ENCODE measurements at regions not wholly inside any gene's neighbourhood (a gene's known extent, or its start where the extent isn't known, plus 50 kb on each side); places are given as distances from the start of the nearest gene placed in this dataset.

DNA sequence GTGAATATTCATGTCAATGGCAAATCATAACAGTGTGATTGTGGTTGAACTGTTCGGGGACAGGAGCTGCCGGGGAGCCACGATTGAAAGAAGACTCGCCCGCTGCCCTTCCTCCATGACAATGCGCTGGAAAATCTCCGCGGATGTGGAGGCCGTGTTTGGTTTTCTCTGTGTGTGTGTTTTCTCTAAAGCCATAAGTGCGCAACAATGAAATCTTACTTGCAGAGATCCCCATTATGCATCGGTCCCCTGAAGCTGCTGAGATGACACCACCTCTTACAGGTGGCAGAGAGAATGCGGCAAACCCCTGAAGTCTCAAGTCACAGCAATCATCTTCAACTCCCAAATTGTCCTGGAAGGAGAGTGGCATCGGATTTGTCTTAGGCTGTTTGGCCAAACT is 442.3 kb upstream of the MKI67 start:
- H2AFZ ChIP-seq (ENCODE audit: low read depth, low read length): no peak overlapping the region
- no peaks in the 10 kb centered on the region for H4K20me1 ChIP-seq (ENCODE audit: insufficient read depth, low read length)
- TF ChIP-seq, protein P1, sequence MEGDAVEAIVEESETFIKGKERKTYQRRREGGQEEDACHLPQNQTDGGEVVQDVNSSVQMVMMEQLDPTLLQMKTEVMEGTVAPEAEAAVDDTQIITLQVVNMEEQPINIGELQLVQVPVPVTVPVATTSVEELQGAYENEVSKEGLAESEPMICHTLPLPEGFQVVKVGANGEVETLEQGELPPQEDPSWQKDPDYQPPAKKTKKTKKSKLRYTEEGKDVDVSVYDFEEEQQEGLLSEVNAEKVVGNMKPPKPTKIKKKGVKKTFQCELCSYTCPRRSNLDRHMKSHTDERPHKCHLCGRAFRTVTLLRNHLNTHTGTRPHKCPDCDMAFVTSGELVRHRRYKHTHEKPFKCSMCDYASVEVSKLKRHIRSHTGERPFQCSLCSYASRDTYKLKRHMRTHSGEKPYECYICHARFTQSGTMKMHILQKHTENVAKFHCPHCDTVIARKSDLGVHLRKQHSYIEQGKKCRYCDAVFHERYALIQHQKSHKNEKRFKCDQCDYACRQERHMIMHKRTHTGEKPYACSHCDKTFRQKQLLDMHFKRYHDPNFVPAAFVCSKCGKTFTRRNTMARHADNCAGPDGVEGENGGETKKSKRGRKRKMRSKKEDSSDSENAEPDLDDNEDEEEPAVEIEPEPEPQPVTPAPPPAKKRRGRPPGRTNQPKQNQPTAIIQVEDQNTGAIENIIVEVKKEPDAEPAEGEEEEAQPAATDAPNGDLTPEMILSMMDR (IDR thresholded peaks at IDR 0.05; ENCODE audit: borderline replicate concordance, extremely low read depth, low read length, poor library complexity, severe bottlenecking): no peak
- TF ChIP-seq EZH2 (IDR thresholded peaks at IDR 0.05; ENCODE audit: borderline replicate concordance, low read depth, low read length, severe bottlenecking): no peak
- no peak overlapping the region for H3K4me2 ChIP-seq (ENCODE audit: insufficient read depth, low read length)
- H3K9me3 ChIP-seq (ENCODE audit: insufficient read depth, low read length, severe bottlenecking): no peaks in the 10 kb centered on the region
- DNase-seq: no peak
- no peak overlapping the region for H3K4me3 ChIP-seq (ENCODE audit: low read depth in 1 of 2, low read length in 2 of 2)
- H3K27ac ChIP-seq (ENCODE audit: low read length): no peak overlapping the region
- H3K36me3 ChIP-seq (ENCODE audit: insufficient read depth, low read length): no peaks in the 10 kb centered on the region
- no peaks in the 10 kb centered on the region for H3K79me2 ChIP-seq (ENCODE audit: insufficient read depth, low read length)
- no peaks in the 10 kb centered on the region for H3K4me1 ChIP-seq (ENCODE audit: insufficient read depth, low read length)
- no peak for ATAC-seq (ENCODE audit: insufficient read depth, low read depth)
- H3K27me3 ChIP-seq (ENCODE audit: insufficient read depth, low read length, poor library complexity): peaks cover 12% of the 10 kb centered on the region
- no peak overlapping the region for H3K9ac ChIP-seq (ENCODE audit: low read depth, low read length)

DNA sequence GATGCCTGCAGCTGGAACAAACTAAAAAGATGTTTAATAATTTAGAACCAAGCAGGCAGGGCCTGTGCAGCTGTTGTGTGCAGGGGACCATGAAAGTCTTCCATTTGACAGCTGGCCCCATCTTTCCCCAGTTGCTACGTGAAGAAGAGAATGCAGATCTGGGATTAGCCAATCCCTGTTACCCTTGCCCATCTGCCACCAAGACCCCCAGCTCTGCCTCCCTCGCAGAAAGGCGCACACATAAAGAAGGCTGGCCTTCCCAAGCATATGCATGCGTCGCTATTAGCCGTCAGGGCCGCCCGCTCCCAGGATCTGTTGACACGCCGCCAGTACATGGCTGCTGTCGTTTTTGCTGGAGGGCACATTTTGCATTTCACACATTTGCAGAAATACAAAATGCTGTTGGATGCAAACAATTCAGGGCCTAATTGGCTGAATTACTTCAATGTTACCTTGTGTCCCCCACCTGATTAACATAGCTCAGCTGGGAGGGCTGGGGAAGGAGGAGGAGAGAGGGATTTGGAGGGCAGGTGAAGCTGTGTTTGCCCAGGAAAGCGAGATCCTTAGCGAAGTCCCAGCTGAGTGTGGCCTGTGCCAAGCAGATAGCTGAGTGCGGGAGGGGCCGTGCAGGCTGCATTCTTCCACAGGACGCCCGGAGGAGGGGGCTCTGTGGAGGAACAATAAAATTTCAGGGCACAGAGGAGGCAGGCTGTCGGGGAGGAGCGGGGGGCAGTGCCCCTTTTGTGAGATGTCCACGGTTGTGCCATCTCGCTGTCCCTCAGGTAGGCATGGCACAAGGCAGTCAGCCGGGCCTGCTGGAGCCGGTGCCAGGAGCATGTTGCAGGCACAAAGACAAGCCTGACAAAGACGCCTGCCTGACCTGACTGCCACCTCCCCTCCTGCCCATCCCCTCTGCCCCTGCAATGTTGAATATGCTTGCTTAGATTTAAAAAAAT is 443.0 kb upstream of the MKI67 start:
- no peaks in the 10 kb centered on the region for H3K36me3 ChIP-seq (ENCODE audit: insufficient read depth, low read length)
- no peak for DNase-seq
- no peak for ATAC-seq (ENCODE audit: insufficient read depth, low read depth)
- no peaks in the 10 kb centered on the region for H4K20me1 ChIP-seq (ENCODE audit: insufficient read depth, low read length)
- no peaks in the 10 kb centered on the region for H3K4me1 ChIP-seq (ENCODE audit: insufficient read depth, low read length)
- H3K4me3 ChIP-seq (ENCODE audit: low read depth in 1 of 2, low read length in 2 of 2): no peak overlapping the region
- peaks cover 17% of the 10 kb centered on the region for H3K27me3 ChIP-seq (ENCODE audit: insufficient read depth, low read length, poor library complexity)
- H3K4me2 ChIP-seq (ENCODE audit: insufficient read depth, low read length): no peak overlapping the region
- no peaks in the 10 kb centered on the region for H3K79me2 ChIP-seq (ENCODE audit: insufficient read depth, low read length)
- H3K9me3 ChIP-seq (ENCODE audit: insufficient read depth, low read length, severe bottlenecking): no peaks in the 10 kb centered on the region
- no peak overlapping the region for H3K9ac ChIP-seq (ENCODE audit: low read depth, low read length)
- H3K27ac ChIP-seq (ENCODE audit: low read length): no peak overlapping the region
- no peak overlapping the region for H2AFZ ChIP-seq (ENCODE audit: low read depth, low read length)
- TF ChIP-seq, protein P1 (IDR thresholded peaks at IDR 0.05; ENCODE audit: borderline replicate concordance, extremely low read depth, low read length, poor library complexity, severe bottlenecking): no peak
- no peak for TF ChIP-seq EZH2 (IDR thresholded peaks at IDR 0.05; ENCODE audit: borderline replicate concordance, low read depth, low read length, severe bottlenecking)

- TF ChIP-seq, protein P1 (IDR thresholded peaks at IDR 0.05; ENCODE audit: borderline replicate concordance, extremely low read depth, low read length, poor library complexity, severe bottlenecking): no peak
- TF ChIP-seq EZH2 (IDR thresholded peaks at IDR 0.05; ENCODE audit: borderline replicate concordance, low read depth, low read length, severe bottlenecking): no peak
- Histone ChIP-seq H3K36me3 (ENCODE audit: insufficient read depth, low read length) (no peaks in the 10 kb centered on the region), H3K4me3 (ENCODE audit: low read depth in 1 of 2, low read length in 2 of 2) (no peak overlapping the region), H3K9me3 (ENCODE audit: insufficient read depth, low read length, severe bottlenecking) (no peaks in the 10 kb centered on the region), H2AFZ (ENCODE audit: low read depth, low read length) (no peak overlapping the region), H3K27ac (ENCODE audit: low read length) (no peak overlapping the region), H4K20me1 (ENCODE audit: insufficient read depth, low read length) (no peaks in the 10 kb centered on the region), H3K4me2 (ENCODE audit: insufficient read depth, low read length) (no peak overlapping the region), H3K79me2 (ENCODE audit: insufficient read depth, low read length) (no peaks in the 10 kb centered on the region), H3K9ac (ENCODE audit: low read depth, low read length) (no peak overlapping the region), H3K27me3 (ENCODE audit: insufficient read depth, low read length, poor library complexity) (peaks cover 23% of the 10 kb centered on the region), H3K4me1 (ENCODE audit: insufficient read depth, low read length) (no peaks in the 10 kb centered on the region)
- ATAC-seq (ENCODE audit: insufficient read depth, low read depth) (no peak), DNase-seq (no peak)
These were observed 444.2 kb upstream of the MKI67 start for GRCh38 chr10:128570319-128570995.
